Testis (tissue), 2 donors: ENCODE measurements at regions not wholly inside any gene's neighbourhood (a gene's known extent, or its start where the extent isn't known, plus 50 kb on each side); places are given as distances from the start of the nearest gene placed in this dataset.

ENCODE experiments used
- POLR2A ChIP-seq: fragments of 450-650 bp; IDR thresholded peaks from one replicate; pipeline ENCODE4 v1.6.1; 2017; ENCODE audit warnings: antibody characterized with exemption, mild to moderate bottlenecking, moderate library complexity
- TF ChIP-seq, protein P1 (sequence below), 3 experiments: fragments of 450-650 bp in 2 of 3; fragments of 200-600 bp in 1 of 3; sonication (generic) in 1 of 3; IDR thresholded peaks; one replicate each; pipeline ENCODE4 v1.5.1; 2016 to 2019; ENCODE audit warnings: antibody characterized with exemption in 3 of 3, mild to moderate bottlenecking in 2 of 3, moderate library complexity in 1 of 3

DNA sequence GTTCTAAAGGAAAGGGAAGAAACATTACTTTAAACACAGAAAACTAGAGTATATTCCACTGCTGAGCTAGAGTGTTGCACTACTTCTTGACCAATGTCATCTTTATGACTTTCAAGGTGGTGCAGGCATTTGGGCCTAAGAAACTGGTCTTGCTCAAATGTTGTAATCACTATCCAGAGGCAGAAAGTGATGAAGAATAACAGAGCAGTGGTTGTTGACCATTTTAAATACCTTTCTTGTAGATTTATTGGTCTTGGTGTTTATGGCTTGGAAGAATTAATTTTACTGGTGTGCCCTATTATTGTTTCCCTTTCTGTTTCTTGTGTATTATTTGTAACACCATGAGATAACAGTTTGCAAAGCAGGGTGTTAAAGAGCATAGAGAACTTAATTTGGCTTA, 56.9 kb upstream of the SCN7A start:
- TF ChIP-seq POLR2A: no peak
- TF ChIP-seq, protein P1, sequence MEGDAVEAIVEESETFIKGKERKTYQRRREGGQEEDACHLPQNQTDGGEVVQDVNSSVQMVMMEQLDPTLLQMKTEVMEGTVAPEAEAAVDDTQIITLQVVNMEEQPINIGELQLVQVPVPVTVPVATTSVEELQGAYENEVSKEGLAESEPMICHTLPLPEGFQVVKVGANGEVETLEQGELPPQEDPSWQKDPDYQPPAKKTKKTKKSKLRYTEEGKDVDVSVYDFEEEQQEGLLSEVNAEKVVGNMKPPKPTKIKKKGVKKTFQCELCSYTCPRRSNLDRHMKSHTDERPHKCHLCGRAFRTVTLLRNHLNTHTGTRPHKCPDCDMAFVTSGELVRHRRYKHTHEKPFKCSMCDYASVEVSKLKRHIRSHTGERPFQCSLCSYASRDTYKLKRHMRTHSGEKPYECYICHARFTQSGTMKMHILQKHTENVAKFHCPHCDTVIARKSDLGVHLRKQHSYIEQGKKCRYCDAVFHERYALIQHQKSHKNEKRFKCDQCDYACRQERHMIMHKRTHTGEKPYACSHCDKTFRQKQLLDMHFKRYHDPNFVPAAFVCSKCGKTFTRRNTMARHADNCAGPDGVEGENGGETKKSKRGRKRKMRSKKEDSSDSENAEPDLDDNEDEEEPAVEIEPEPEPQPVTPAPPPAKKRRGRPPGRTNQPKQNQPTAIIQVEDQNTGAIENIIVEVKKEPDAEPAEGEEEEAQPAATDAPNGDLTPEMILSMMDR (IDR thresholded peaks at IDR 0.05): no peak
